Naive B cell (primary cell): ENCODE measurements at regions not wholly inside any gene's neighbourhood (a gene's known extent, or its start where the extent isn't known, plus 50 kb on each side); places are given as distances from the start of the nearest gene placed in this dataset.

Experiments used
- ATAC-seq, 2 donors: fragments of 150-1000 bp; cut with Tn5 transposase; 2 replicates each; pipeline ENCODE4 v1.10.0; 2021; ENCODE audit warnings: low read depth in 2 of 2, mild to moderate bottlenecking in 2 of 2, moderate library complexity in 2 of 2
- DNase-seq: peaks from one replicate; pipeline ENCODE4 v3.0.0; 2022
- H3K27ac Mint-ChIP-seq, 6 donors: one replicate each; pipeline ENCODE4 v1.8.0; 2020 to 2022; ENCODE audit warnings: mild to moderate bottlenecking in 6 of 6, mixed read lengths in 6 of 6, moderate library complexity in 5 of 6, inconsistent platforms in 2 of 6
- H3K27me3 Mint-ChIP-seq, 3 donors: one replicate each; pipeline ENCODE4 v1.8.0; 2021 to 2022; ENCODE audit warnings: mixed read lengths in 3 of 3, mild to moderate bottlenecking in 1 of 3
- H3K36me3 Mint-ChIP-seq, 2 donors: one replicate each; pipeline ENCODE4 v1.8.0; 2020 to 2022; ENCODE audit warnings: mixed read lengths in 2 of 2, inconsistent platforms in 1 of 2, mild to moderate bottlenecking in 1 of 2
- H3K4me1 Mint-ChIP-seq, 3 donors: one replicate each; pipeline ENCODE4 v1.8.0; 2020 to 2022; ENCODE audit warnings: mixed read lengths in 3 of 3, inconsistent platforms in 1 of 3, mild to moderate bottlenecking in 1 of 3, moderate library complexity in 1 of 3
- H3K4me3 Mint-ChIP-seq, 8 donors: one replicate each; pipeline ENCODE4 v1.8.0; 2020 to 2022; ENCODE audit warnings: mild to moderate bottlenecking in 8 of 8, mixed read lengths in 8 of 8, moderate library complexity in 8 of 8, inconsistent platforms in 2 of 8
- H3K9me3 Mint-ChIP-seq, 7 donors: one replicate each; pipeline ENCODE4 v1.8.0; 2020 to 2022; ENCODE audit warnings: mixed read lengths in 7 of 7, mild to moderate bottlenecking in 5 of 7, inconsistent platforms in 2 of 7, moderate library complexity in 1 of 7

- Mint-ChIP-seq H3K27ac (no peak overlapping the region), H3K36me3 (no peaks in the 10 kb centered on the region), H3K9me3 (peaks cover 0 to 8% (median 1%) of the 10 kb centered on the region in 7 donors), H3K4me3 (no peak overlapping the region), H3K27me3 (no peaks in the 10 kb centered on the region), H3K4me1 (no peaks in the 10 kb centered on the region)
- ATAC-seq (no peak), DNase-seq (no peak)
These were observed 1126.6 kb downstream of the BRINP3 start for GRCh38 chr1:189350983-189351616.

GRCh38 chr1:189351960-189352359 is 1125.7 kb downstream of the BRINP3 start:
- Mint-ChIP-seq H3K9me3 (peaks cover 0 to 5% (median 1%) of the 10 kb centered on the region in 7 donors), H3K4me1 (no peaks in the 10 kb centered on the region), H3K27me3 (no peaks in the 10 kb centered on the region), H3K27ac (no peak overlapping the region), H3K4me3 (no peak overlapping the region), H3K36me3 (no peaks in the 10 kb centered on the region)
- ATAC-seq (no peak), DNase-seq (no peak)

GRCh38 chr1:189356206-189356605 is 1121.5 kb downstream of the BRINP3 start:
- H3K27ac Mint-ChIP-seq: no peak overlapping the region
- DNase-seq: no peak
- H3K9me3 Mint-ChIP-seq: peaks cover 0 to 9% (median 1%) of the 10 kb centered on the region in 7 donors
- no peaks in the 10 kb centered on the region for H3K27me3 Mint-ChIP-seq
- no peak overlapping the region for H3K4me3 Mint-ChIP-seq
- ATAC-seq: no peak
- H3K4me1 Mint-ChIP-seq: no peaks in the 10 kb centered on the region
- H3K36me3 Mint-ChIP-seq: no peaks in the 10 kb centered on the region

DNA sequence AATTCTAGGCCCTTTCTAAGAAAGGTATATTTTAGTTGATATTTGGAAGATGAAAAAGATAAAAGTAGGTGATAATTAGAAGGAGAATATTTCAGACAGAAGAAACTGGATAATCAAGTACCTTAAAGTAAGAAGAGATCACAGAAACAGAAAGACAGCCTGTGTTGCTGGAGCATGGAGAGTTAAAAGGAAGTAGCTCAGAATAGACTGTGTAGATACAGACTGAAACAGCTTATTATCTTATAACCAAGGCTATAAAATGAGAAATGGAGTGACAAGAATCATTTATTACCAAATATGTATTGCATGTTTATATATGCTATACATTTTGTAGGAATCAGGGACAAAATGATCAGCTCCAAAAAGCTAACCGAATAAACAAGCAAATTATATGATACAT is 1120.3 kb downstream of the BRINP3 start:
- ATAC-seq: no peak
- Mint-ChIP-seq H3K4me3 (no peak overlapping the region), H3K27ac (peak overlapping the region in 1 of 6 donors; percentile 45), H3K36me3 (no peaks in the 10 kb centered on the region), H3K4me1 (no peaks in the 10 kb centered on the region), H3K9me3 (peaks cover 0 to 9% (median 1%) of the 10 kb centered on the region in 7 donors), H3K27me3 (no peaks in the 10 kb centered on the region)
- no peak for DNase-seq

- Mint-ChIP-seq H3K9me3 (peaks cover 0 to 11% (median 2%) of the 10 kb centered on the region in 7 donors), H3K27me3 (no peaks in the 10 kb centered on the region), H3K4me1 (no peaks in the 10 kb centered on the region), H3K36me3 (no peaks in the 10 kb centered on the region), H3K4me3 (no peak overlapping the region), H3K27ac (no peak overlapping the region)
- DNase-seq (no peak), ATAC-seq (no peak)
These were observed 1108.1 kb downstream of the BRINP3 start for GRCh38 chr1:189369612-189370011.

GRCh38 chr1:189374816-189375215 is 1102.8 kb downstream of the BRINP3 start:
- no peaks in the 10 kb centered on the region for H3K36me3 Mint-ChIP-seq
- H3K27me3 Mint-ChIP-seq: no peaks in the 10 kb centered on the region
- no peaks in the 10 kb centered on the region for H3K4me1 Mint-ChIP-seq
- H3K4me3 Mint-ChIP-seq: no peak overlapping the region
- H3K9me3 Mint-ChIP-seq: peaks cover 0 to 9% (median 3%) of the 10 kb centered on the region in 7 donors
- DNase-seq (no peak), ATAC-seq (no peak)
- H3K27ac Mint-ChIP-seq: no peak overlapping the region

DNA sequence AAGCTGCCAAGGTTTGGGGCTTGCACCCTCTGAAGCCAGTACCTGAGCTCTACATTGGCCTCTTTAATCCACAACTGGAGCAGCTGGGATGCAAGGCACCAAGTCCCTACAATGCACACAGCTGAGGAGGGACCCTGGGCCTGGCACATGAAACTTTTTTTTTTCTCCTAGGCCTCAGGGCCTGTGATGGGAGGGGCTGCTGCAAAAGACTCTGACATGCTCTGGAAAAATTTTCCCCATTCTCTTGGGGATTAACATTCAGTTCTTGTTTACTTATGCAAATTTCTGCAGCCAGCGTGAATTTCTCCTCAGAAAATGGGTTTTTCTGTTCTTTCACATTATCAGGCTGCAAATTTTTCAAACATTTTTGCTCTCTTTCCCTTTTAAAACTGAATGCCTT is 1072.2 kb downstream of the BRINP3 start:
- H3K27ac Mint-ChIP-seq: no peak overlapping the region

DNA sequence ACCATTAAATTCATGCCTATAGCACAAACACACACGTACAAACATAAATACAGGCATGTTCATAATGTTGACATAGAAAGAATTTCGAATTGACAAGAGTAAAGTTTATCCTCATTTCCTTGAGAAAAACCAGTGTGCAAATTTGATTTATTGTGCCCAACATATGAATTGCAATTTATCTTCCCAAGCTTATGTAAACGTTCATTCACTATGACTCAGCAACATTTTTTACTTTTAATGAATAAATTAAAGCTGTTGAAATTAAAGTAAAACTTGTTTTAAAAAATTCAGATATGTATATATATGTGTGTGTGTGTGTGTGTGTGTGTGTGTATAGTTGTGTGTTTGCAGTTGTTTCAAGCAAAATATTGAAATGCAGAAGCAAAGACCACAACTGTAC is 1067.9 kb downstream of the BRINP3 start:
- Mint-ChIP-seq H3K4me3 (no peak overlapping the region), H3K36me3 (no peaks in the 10 kb centered on the region), H3K27ac (no peak overlapping the region), H3K9me3 (peaks cover 4 to 14% (median 10%) of the 10 kb centered on the region in 7 donors), H3K4me1 (no peaks in the 10 kb centered on the region), H3K27me3 (no peaks in the 10 kb centered on the region)
- DNase-seq (no peak), ATAC-seq (no peak)

More for the DNA sequence above, 1072.2 kb downstream of the BRINP3 start:
- Mint-ChIP-seq H3K27me3 (no peaks in the 10 kb centered on the region), H3K9me3 (peaks cover 2 to 19% (median 11%) of the 10 kb centered on the region in 7 donors), H3K4me3 (no peak overlapping the region), H3K36me3 (no peaks in the 10 kb centered on the region), H3K4me1 (no peaks in the 10 kb centered on the region)
- DNase-seq (no peak), ATAC-seq (no peak)

DNA sequence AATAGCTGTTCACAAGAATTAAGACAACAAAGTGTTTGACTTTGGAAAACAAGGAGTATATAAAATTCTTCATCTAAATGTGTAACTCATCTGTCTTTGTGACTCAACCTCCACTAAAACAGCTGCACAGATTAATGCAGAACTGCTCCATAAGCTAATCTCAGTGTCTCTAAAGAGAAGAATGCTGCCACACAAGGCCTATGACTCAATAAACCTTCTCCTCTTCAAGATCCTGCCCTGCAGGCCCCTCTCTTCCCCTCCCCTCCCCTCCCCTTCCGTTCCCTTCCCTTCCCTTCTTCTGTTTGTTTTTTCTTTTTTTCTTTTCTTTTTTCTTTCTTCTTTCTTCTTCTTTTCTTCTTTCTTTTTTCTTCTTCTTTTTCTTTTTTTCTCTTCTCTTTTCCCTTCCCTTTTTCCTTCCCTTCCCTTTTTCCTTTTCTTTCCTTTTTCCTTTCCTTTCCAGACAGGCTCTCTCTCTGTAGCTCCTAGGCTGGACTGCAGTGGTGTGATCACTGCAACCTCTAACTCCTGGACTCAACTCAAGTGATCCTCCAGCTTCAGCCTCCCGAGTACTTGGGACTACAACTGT is 1052.8 kb downstream of the BRINP3 start:
- no peak overlapping the region for H3K27ac Mint-ChIP-seq
- no peak overlapping the region for H3K4me3 Mint-ChIP-seq
- DNase-seq: no peak
- no peaks in the 10 kb centered on the region for H3K27me3 Mint-ChIP-seq
- H3K9me3 Mint-ChIP-seq: peaks cover 0 to 5% (median 1%) of the 10 kb centered on the region in 7 donors
- H3K4me1 Mint-ChIP-seq: no peaks in the 10 kb centered on the region
- ATAC-seq: no peak
- H3K36me3 Mint-ChIP-seq: no peaks in the 10 kb centered on the region

GRCh38 chr1:189429610-189430009 is 1048.1 kb downstream of the BRINP3 start:
- no peaks in the 10 kb centered on the region for H3K27me3 Mint-ChIP-seq
- ATAC-seq (no peak), DNase-seq (no peak)
- no peak overlapping the region for H3K27ac Mint-ChIP-seq
- H3K4me3 Mint-ChIP-seq: no peak overlapping the region
- peaks cover 0 to 5% (median 1%) of the 10 kb centered on the region in 7 donors for H3K9me3 Mint-ChIP-seq
- H3K4me1 Mint-ChIP-seq: no peaks in the 10 kb centered on the region
- no peaks in the 10 kb centered on the region for H3K36me3 Mint-ChIP-seq

GRCh38 chr1:189431447-189431846 is 1046.2 kb downstream of the BRINP3 start:
- ATAC-seq (no peak), DNase-seq (no peak)
- H3K4me1 Mint-ChIP-seq: no peaks in the 10 kb centered on the region
- peaks cover 0 to 4% (median 0%) of the 10 kb centered on the region in 7 donors for H3K9me3 Mint-ChIP-seq
- no peaks in the 10 kb centered on the region for H3K36me3 Mint-ChIP-seq
- H3K27ac Mint-ChIP-seq: no peak overlapping the region
- no peak overlapping the region for H3K4me3 Mint-ChIP-seq
- no peaks in the 10 kb centered on the region for H3K27me3 Mint-ChIP-seq

GRCh38 chr1:189432753-189433152 is 1044.9 kb downstream of the BRINP3 start:
- Mint-ChIP-seq H3K4me1 (no peaks in the 10 kb centered on the region), H3K4me3 (no peak overlapping the region), H3K9me3 (peaks cover 0 to 4% (median 0%) of the 10 kb centered on the region in 7 donors), H3K36me3 (no peaks in the 10 kb centered on the region), H3K27ac (no peak overlapping the region), H3K27me3 (no peaks in the 10 kb centered on the region)
- ATAC-seq (no peak), DNase-seq (no peak)

GRCh38 chr1:189434461-189434860 is 1043.2 kb downstream of the BRINP3 start:
- DNase-seq: no peak
- Mint-ChIP-seq H3K4me1 (no peaks in the 10 kb centered on the region), H3K27me3 (no peaks in the 10 kb centered on the region), H3K27ac (no peak overlapping the region), H3K36me3 (no peaks in the 10 kb centered on the region), H3K4me3 (no peak overlapping the region), H3K9me3 (peaks cover 0 to 4% (median 0%) of the 10 kb centered on the region in 7 donors)
- ATAC-seq: no peak

- ATAC-seq: no peak
- Mint-ChIP-seq H3K27ac (no peak overlapping the region), H3K27me3 (no peaks in the 10 kb centered on the region)
These were observed 1042.3 kb downstream of the BRINP3 start for GRCh38 chr1:189435398-189435797.

More at GRCh38 chr1:189435398-189435797, 1042.3 kb downstream of the BRINP3 start:
- no peak for DNase-seq
- no peaks in the 10 kb centered on the region for H3K4me1 Mint-ChIP-seq
- no peaks in the 10 kb centered on the region for H3K36me3 Mint-ChIP-seq
- H3K4me3 Mint-ChIP-seq: no peak overlapping the region
- peaks cover 0 to 4% (median 0%) of the 10 kb centered on the region in 7 donors for H3K9me3 Mint-ChIP-seq
